Stimulated activated CD4-positive, alpha-beta T cell treated with anti-CD3 and anti-CD28 coated beads, TNF-alpha, amount 100 ng/mL, for 24 hours (primary cell): ENCODE measurements at regions not wholly inside any gene's neighbourhood (a gene's known extent, or its start where the extent isn't known, plus 50 kb on each side); places are given as distances from the start of the nearest gene placed in this dataset.
"Not testable (repeated sequence)": the region's sequence is repeated elsewhere in the genome, so short reads cannot be mapped to it uniquely, and the experiment has no call there.

Source experiments
- DNase-seq, 3 experiments: peaks; one replicate each; pipeline ENCODE4 v3.0.0-alpha.2; 2020; ENCODE audit warnings: low read depth in 3 of 3

- DNase-seq: no peak
Measured at GRCh38 chr4:184281231-184282139, 63.8 kb upstream of the ENPP6 start.

GRCh38 chr4:184280591-184281071 is 63.0 kb upstream of the ENPP6 start:
- DNase-seq: no peak

GRCh38 chr4:184280137-184280536 is 62.5 kb upstream of the ENPP6 start:
- no peak for DNase-seq

GRCh38 chr4:184279496-184280061 is 61.9 kb upstream of the ENPP6 start:
- DNase-seq: no peak

GRCh38 chr4:184277769-184278168 is 60.1 kb upstream of the ENPP6 start:
- DNase-seq: not testable (repeated sequence)

GRCh38 chr4:184277010-184277409 is 59.3 kb upstream of the ENPP6 start:
- DNase-seq: not testable (repeated sequence)

GRCh38 chr4:184276346-184276745 is 58.7 kb upstream of the ENPP6 start:
- DNase-seq: not testable (repeated sequence)

GRCh38 chr4:184275766-184276165 is 58.1 kb upstream of the ENPP6 start:
- DNase-seq: no peak

- no peak for DNase-seq
Measured at GRCh38 chr4:184274286-184274951, 56.7 kb upstream of the ENPP6 start.

GRCh38 chr4:184273166-184274147 is 55.8 kb upstream of the ENPP6 start:
- no peak for DNase-seq

- no peak for DNase-seq
Measured at GRCh38 chr4:184270808-184271413, 53.2 kb upstream of the ENPP6 start.

- no peak for DNase-seq
Measured at GRCh38 chr4:184269879-184270430, 52.3 kb upstream of the ENPP6 start.

- no peak for DNase-seq
Measured at GRCh38 chr4:184268584-184269160, 51.0 kb upstream of the ENPP6 start.

- peak; percentile 55 to 71 (median 63) for DNase-seq
Measured at GRCh38 chr4:184267673-184268583, 50.3 kb upstream of the ENPP6 start.
